Ishikawa (cell line): ENCODE measurements at regions not wholly inside any gene's neighbourhood (a gene's known extent, or its start where the extent isn't known, plus 50 kb on each side); places are given as distances from the start of the nearest gene placed in this dataset.

Experiments used
- CEBPB ChIP-seq: IDR thresholded peaks from 2 replicates; pipeline ENCODE4 v1.6.1; 2012
- CREB1 ChIP-seq: IDR thresholded peaks from 2 replicates; pipeline ENCODE4 v1.6.1; 2012; ENCODE audit warnings: low read depth
- EGR1 ChIP-seq: IDR thresholded peaks from 2 replicates; pipeline ENCODE4 v1.6.1; 2012
- EP300 ChIP-seq: IDR thresholded peaks from 2 replicates; pipeline ENCODE4 v1.6.1; 2012; ENCODE audit warnings: borderline replicate concordance
- FOXM1 ChIP-seq: IDR thresholded peaks from 2 replicates; pipeline ENCODE4 v1.6.1; 2012; ENCODE audit warnings: low read depth, borderline replicate concordance
- NFIC ChIP-seq: IDR thresholded peaks from 2 replicates; pipeline ENCODE4 v1.6.1; 2012
- RAD21 ChIP-seq: IDR thresholded peaks from 2 replicates; pipeline ENCODE4 v1.6.1; 2012; ENCODE audit warnings: low read depth
- TAF1 ChIP-seq: IDR thresholded peaks from 2 replicates; pipeline ENCODE4 v1.6.1; 2012; ENCODE audit warnings: low read depth, mild to moderate bottlenecking
- TCF12 ChIP-seq: IDR thresholded peaks from 2 replicates; pipeline ENCODE4 v1.6.1; 2012; ENCODE audit warnings: low read depth
- TEAD4 ChIP-seq: IDR thresholded peaks from 2 replicates; pipeline ENCODE4 v1.6.1; 2012
- YY1 ChIP-seq: IDR thresholded peaks from 2 replicates; pipeline ENCODE4 v1.6.1; 2012; ENCODE audit warnings: low read depth
- ZBTB7A ChIP-seq: IDR thresholded peaks from 2 replicates; pipeline ENCODE4 v1.6.1; 2012; ENCODE audit warnings: low read depth
- TF ChIP-seq, protein P1 (sequence below): IDR thresholded peaks from 2 replicates; pipeline ENCODE4 v1.6.1; 2012
- TF ChIP-seq, protein P2 (sequence below): IDR thresholded peaks from 2 replicates; pipeline ENCODE4 v1.6.1; 2012
- TF ChIP-seq, protein P3 (sequence below): IDR thresholded peaks from 2 replicates; pipeline ENCODE4 v1.6.1; 2012; ENCODE audit warnings: low read depth, mild to moderate bottlenecking

DNA sequence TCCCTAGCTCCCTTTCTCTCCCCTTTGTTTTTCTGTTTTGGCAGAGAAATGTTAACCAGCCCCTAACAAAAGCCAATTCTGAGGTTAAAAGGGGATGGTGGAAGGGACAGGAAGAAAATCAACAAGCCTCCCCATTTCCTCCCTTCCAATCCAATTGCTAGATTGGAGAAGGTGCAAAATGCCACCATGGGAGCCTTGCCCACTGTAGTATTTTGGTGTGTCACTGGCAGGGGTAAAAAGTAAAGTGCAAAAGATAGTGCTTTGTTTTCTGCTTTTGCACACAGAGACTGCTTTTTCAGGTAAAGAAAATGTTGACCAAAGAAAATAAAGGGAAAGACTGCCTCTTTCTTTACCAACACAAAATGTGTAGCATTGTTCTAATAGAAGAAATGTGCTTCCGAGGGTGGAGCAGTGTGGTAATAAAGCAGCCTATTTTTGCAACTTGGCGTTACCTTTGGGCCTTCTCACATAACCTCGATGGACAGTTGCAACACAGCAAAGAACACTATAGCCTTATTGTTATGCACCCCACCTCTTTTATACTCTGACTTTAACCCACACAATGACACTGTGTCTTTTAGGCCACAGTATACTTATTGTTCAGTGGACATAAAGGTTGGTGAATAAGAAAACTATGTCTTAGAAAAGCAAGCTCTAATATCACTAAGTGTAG lies 861.8 kb downstream of the BCL11A start:
- TF ChIP-seq, protein P1, sequence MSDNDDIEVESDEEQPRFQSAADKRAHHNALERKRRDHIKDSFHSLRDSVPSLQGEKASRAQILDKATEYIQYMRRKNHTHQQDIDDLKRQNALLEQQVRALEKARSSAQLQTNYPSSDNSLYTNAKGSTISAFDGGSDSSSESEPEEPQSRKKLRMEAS = no peak
- TF ChIP-seq CEBPB = no peak
- no peak for TF ChIP-seq YY1
- no peak for TF ChIP-seq RAD21
- no peak for TF ChIP-seq TEAD4
- TF ChIP-seq, protein P2, sequence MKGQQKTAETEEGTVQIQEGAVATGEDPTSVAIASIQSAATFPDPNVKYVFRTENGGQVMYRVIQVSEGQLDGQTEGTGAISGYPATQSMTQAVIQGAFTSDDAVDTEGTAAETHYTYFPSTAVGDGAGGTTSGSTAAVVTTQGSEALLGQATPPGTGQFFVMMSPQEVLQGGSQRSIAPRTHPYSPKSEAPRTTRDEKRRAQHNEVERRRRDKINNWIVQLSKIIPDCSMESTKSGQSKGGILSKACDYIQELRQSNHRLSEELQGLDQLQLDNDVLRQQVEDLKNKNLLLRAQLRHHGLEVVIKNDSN = no peak
- TF ChIP-seq ZBTB7A = no peak
- no peak for TF ChIP-seq NFIC
- TF ChIP-seq FOXM1 = no peak
- no peak for TF ChIP-seq EGR1
- no peak for TF ChIP-seq TAF1
- TF ChIP-seq TCF12 = no peak
- no peak for TF ChIP-seq EP300
- TF ChIP-seq, protein P3, sequence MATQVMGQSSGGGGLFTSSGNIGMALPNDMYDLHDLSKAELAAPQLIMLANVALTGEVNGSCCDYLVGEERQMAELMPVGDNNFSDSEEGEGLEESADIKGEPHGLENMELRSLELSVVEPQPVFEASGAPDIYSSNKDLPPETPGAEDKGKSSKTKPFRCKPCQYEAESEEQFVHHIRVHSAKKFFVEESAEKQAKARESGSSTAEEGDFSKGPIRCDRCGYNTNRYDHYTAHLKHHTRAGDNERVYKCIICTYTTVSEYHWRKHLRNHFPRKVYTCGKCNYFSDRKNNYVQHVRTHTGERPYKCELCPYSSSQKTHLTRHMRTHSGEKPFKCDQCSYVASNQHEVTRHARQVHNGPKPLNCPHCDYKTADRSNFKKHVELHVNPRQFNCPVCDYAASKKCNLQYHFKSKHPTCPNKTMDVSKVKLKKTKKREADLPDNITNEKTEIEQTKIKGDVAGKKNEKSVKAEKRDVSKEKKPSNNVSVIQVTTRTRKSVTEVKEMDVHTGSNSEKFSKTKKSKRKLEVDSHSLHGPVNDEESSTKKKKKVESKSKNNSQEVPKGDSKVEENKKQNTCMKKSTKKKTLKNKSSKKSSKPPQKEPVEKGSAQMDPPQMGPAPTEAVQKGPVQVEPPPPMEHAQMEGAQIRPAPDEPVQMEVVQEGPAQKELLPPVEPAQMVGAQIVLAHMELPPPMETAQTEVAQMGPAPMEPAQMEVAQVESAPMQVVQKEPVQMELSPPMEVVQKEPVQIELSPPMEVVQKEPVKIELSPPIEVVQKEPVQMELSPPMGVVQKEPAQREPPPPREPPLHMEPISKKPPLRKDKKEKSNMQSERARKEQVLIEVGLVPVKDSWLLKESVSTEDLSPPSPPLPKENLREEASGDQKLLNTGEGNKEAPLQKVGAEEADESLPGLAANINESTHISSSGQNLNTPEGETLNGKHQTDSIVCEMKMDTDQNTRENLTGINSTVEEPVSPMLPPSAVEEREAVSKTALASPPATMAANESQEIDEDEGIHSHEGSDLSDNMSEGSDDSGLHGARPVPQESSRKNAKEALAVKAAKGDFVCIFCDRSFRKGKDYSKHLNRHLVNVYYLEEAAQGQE = no peak
- TF ChIP-seq CREB1 = no peak

DNA sequence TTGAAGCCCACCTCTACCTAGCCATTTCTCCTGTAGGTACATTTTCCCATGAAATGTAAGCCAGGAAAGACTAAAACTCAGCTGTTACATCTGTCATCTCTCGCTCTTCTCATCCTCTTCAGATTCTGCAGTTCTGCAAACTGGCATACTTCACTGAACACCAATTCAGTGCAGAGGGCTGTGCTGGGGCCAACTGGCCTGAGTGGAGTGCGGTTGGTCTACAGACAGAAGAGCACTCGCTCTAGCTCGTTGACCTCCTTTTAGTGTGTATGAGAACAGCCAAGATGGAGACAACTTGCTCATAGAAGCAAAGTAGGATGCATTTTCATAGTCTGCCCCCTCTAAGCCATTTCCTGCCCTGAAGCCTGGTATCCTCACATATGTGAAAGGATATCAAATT lies 862.6 kb downstream of the BCL11A start:
- no peak for TF ChIP-seq EP300
- TF ChIP-seq, protein P3 = no peak

DNA sequence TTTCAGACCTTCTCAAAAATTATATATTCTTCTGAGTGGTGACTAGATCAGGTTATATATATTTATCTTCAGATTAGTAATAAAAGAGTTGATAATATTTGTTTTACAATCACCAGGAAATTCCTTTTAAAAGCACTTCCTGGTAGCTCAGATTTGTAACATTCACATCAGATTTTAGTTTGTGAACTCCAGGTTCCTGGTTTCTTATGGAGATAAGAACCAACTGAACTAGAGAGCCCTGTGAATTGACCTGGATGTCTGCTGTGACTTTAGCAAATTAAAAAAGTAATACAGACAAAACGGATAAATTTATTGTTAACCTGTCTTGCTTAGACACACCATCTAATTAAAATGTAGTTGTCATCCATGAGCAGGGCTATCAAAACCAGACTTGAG lies 868.7 kb downstream of the BCL11A start:
- no peak for TF ChIP-seq TAF1

DNA sequence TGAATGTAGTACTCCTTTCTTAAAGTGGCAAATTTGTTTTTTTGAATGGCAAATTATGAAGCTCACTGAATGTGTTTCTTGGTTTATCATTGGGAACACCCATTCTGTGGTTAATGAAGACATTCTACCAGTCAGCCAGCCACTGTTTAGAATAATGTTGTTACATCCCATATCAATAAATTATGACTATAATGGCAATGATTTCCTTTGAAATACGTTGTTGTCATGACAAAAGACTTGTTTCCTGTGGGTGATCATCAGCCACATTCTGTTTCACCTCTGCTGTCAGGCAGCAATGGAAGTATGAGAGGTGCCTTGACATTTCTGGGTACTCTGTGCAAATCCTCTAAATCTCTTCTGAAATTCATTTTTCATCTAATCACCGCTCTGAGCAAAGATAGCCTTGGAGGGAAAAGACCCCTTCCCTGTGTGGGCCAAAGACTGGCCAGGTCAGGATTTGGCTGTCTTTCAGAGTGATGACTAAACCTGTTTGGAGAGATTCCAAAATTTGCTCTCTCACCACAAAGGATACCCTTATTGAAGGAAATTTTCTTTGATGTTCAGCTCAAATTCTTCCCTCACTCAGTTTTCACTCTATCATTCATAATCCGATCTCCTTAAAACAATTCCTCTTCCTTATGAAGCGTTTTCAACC lies 869.2 kb downstream of the BCL11A start:
- TF ChIP-seq TCF12 = no peak
- no peak for TF ChIP-seq CREB1
- no peak for TF ChIP-seq NFIC
- no peak for TF ChIP-seq TAF1
- no peak for TF ChIP-seq ZBTB7A
- no peak for TF ChIP-seq RAD21
- no peak for TF ChIP-seq CEBPB
- no peak for TF ChIP-seq TEAD4
- TF ChIP-seq, protein P2 = no peak
- no peak for TF ChIP-seq YY1
- no peak for TF ChIP-seq FOXM1
- no peak for TF ChIP-seq EGR1
- TF ChIP-seq, protein P3 = no peak

DNA sequence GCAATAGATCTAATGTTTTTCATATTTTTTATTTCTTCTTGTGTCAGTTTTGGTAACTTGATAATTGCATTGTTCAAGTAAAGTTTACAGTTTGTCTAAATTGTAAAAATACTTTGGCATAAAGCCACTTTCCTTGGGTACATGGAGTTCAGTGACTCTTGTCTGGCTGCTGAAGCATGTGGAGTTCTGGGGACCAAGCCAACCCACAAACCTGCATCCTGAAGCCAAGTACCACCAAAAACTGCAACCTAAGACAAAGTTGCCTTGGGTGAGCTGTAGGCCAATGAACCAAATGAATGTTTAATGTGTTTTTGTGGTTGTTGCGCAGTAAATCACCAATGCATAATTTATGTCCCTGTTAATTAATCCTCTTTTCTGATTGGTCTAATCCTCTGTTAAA lies 872.6 kb downstream of the BCL11A start:
- TF ChIP-seq CREB1 (no peak), TCF12 (no peak)
- TF ChIP-seq, protein P3 = no peak
